OCI-LY7 (cell line): ENCODE measurements at regions not wholly inside any gene's neighbourhood (a gene's known extent, or its start where the extent isn't known, plus 50 kb on each side); places are given as distances from the start of the nearest gene placed in this dataset.

Experiments
- CTCF ChIP-seq: fragments of 200-600 bp; sonication (generic); conservative IDR thresholded peaks from 2 replicates; pipeline ENCODE4 v1.5.1; 2014; ENCODE audit warnings: mild to moderate bottlenecking, antibody characterized with exemption, low read length, moderate library complexity, mixed read lengths
- EZH2phosphoT487 ChIP-seq: fragments of 200-600 bp; sonication (generic); IDR thresholded peaks from 2 replicates; pipeline ENCODE4 v1.6.1; 2018; ENCODE audit warnings: low read depth, borderline replicate concordance, mild to moderate bottlenecking, mixed run types, antibody characterized with exemption, low read length, moderate library complexity, mixed read lengths

GRCh38 chr10:64463406-64463805 lies 942.2 kb downstream of the REEP3 start:
- TF ChIP-seq CTCF (no peak), EZH2phosphoT487 (no peak)
